Mesendoderm (in vitro differentiated cells): ENCODE measurements at regions not wholly inside any gene's neighbourhood (a gene's known extent, or its start where the extent isn't known, plus 50 kb on each side); places are given as distances from the start of the nearest gene placed in this dataset.
A peak's percentile ranks its signal among the peaks of the same experiment; 100 is the strongest.
"Not testable (repeated sequence)": the region's sequence is repeated elsewhere in the genome, so short reads cannot be mapped to it uniquely, and the experiment has no call there.

Experiments used
- DNase-seq: peaks from one replicate; pipeline ENCODE4 v3.0.0; 2013
- H2AK5ac ChIP-seq: 2 replicates; pipeline ENCODE4 v1.6.1; 2013; ENCODE audit warnings: low read length, inconsistent platforms
- H2BK120ac ChIP-seq: 2 replicates; pipeline ENCODE4 v1.6.1; 2013; ENCODE audit warnings: low read depth, mild to moderate bottlenecking, low read length, moderate library complexity, mixed read lengths
- H2BK15ac ChIP-seq: replicated peaks from 2 replicates; pipeline ENCODE4 v1.6.1; 2013; ENCODE audit warnings: low read depth, mild to moderate bottlenecking, moderate library complexity
- H2BK5ac ChIP-seq: 2 replicates; pipeline ENCODE4 v1.6.1; 2013; ENCODE audit warnings: low read length, inconsistent platforms
- H3K18ac ChIP-seq: 2 replicates; pipeline ENCODE4 v1.6.1; 2013; ENCODE audit warnings: mild to moderate bottlenecking, low read length, mixed read lengths
- H3K23ac ChIP-seq: one replicate; pipeline ENCODE4 v1.6.1; 2013; ENCODE audit warnings: low read length
- H3K27ac ChIP-seq: 2 replicates; pipeline ENCODE4 v1.5.1; 2013; ENCODE audit warnings: low read depth, mild to moderate bottlenecking, inconsistent platforms, low read length, moderate library complexity
- H3K27me3 ChIP-seq: 2 replicates; pipeline ENCODE4 v1.6.1; 2013; ENCODE audit warnings: low read length, control low read depth, mild to moderate bottlenecking, inconsistent platforms; ENCODE audit not compliant: insufficient read depth, poor library complexity
- H3K36me3 ChIP-seq: 2 replicates; pipeline ENCODE4 v1.6.1; 2013; ENCODE audit warnings: low read length, inconsistent platforms; ENCODE audit not compliant: control insufficient read depth, insufficient read depth
- H3K4ac ChIP-seq: one replicate; pipeline ENCODE4 v1.6.1; 2013; ENCODE audit warnings: low read depth, mild to moderate bottlenecking, low read length, moderate library complexity
- H3K4me1 ChIP-seq: 2 replicates; pipeline ENCODE4 v1.6.1; 2013; ENCODE audit warnings: low read depth, low read length, inconsistent platforms; ENCODE audit not compliant: control insufficient read depth
- H3K4me2 ChIP-seq: 2 replicates; pipeline ENCODE4 v1.6.1; 2013; ENCODE audit warnings: low read length
- H3K4me3 ChIP-seq: 2 replicates; pipeline ENCODE4 v1.5.1; 2013; ENCODE audit warnings: mild to moderate bottlenecking, low read length
- H3K56ac ChIP-seq: one replicate; pipeline ENCODE4 v1.6.1; 2013; ENCODE audit warnings: low read length
- H3K79me1 ChIP-seq: 2 replicates; pipeline ENCODE4 v1.6.1; 2013; ENCODE audit warnings: low read length, inconsistent platforms
- H3K79me2 ChIP-seq: 2 replicates; pipeline ENCODE4 v1.6.1; 2013; ENCODE audit warnings: mild to moderate bottlenecking, low read length; ENCODE audit not compliant: control insufficient read depth, insufficient read depth
- H3K9ac ChIP-seq: 2 replicates; pipeline ENCODE4 v1.6.1; 2013; ENCODE audit warnings: low read length, inconsistent platforms
- H4K5ac ChIP-seq: one replicate; pipeline ENCODE4 v1.6.1; 2013; ENCODE audit warnings: low read length
- H4K8ac ChIP-seq: one replicate; pipeline ENCODE4 v1.6.1; 2013; ENCODE audit warnings: low read depth, mild to moderate bottlenecking, control low read depth, low read length, moderate library complexity
- WGBS: extraction: QIAGEN DNeasy Blood & Tissue Kit; methylation state at CpG from one replicate; pipeline ENCODE4 v1.1.7; 2013; ENCODE audit warnings: low lambda C conversion rate, missing lambda C conversion rate; ENCODE audit not compliant: insufficient coverage; ENCODE audit errors: extremely low coverage; 5-methylcytosine and 5-hydroxymethylcytosine counted together

- Histone ChIP-seq H3K79me2 (no peaks in the 10 kb centered on the region), H3K4me1 (no peaks in the 10 kb centered on the region), H4K5ac (no peak overlapping the region), H2AK5ac (no peak overlapping the region), H3K4ac (no peak overlapping the region), H3K23ac (no peak overlapping the region), H3K56ac (no peak overlapping the region), H2BK5ac (no peak overlapping the region), H3K4me3 (no peak overlapping the region), H2BK120ac (no peak overlapping the region), H3K27ac (no peak overlapping the region), H3K36me3 (no peaks in the 10 kb centered on the region), H4K8ac (no peak overlapping the region), H3K18ac (no peak overlapping the region), H3K9ac (no peak overlapping the region), H2BK15ac (no peak overlapping the region), H3K4me2 (no peak overlapping the region), H3K79me1 (no peaks in the 10 kb centered on the region), H3K27me3 (no peaks in the 10 kb centered on the region)
- DNase-seq, result no peak
- WGBS, result no CpG with 5 or more reads among the region's 3 CpGs
Measured at GRCh38 chr9:108746001-108746400, 109.8 kb downstream of the ACTL7B start.

GRCh38 chr9:108744641-108745040 is 111.1 kb downstream of the ACTL7B start:
- Histone ChIP-seq H3K4me2 (no peak overlapping the region), H2BK120ac (no peak overlapping the region), H3K4me3 (no peak overlapping the region), H3K79me1 (no peaks in the 10 kb centered on the region), H3K27me3 (no peaks in the 10 kb centered on the region), H3K36me3 (no peaks in the 10 kb centered on the region), H3K4me1 (no peaks in the 10 kb centered on the region), H2AK5ac (no peak overlapping the region), H3K9ac (no peak overlapping the region), H3K56ac (no peak overlapping the region), H3K27ac (no peak overlapping the region), H2BK15ac (no peak overlapping the region), H3K18ac (no peak overlapping the region), H2BK5ac (no peak overlapping the region), H3K79me2 (no peaks in the 10 kb centered on the region), H3K23ac (no peak overlapping the region), H4K5ac (no peak overlapping the region), H4K8ac (no peak overlapping the region), H3K4ac (no peak overlapping the region)
- no peak for DNase-seq
- WGBS, result no CpG with 5 or more reads among the region's 2 CpGs

GRCh38 chr9:108743901-108744371 is 111.8 kb downstream of the ACTL7B start:
- Histone ChIP-seq H3K4me3 (no peak overlapping the region), H3K18ac (no peak overlapping the region), H3K79me1 (no peaks in the 10 kb centered on the region), H3K79me2 (no peaks in the 10 kb centered on the region), H3K4me1 (no peaks in the 10 kb centered on the region), H2AK5ac (no peak overlapping the region), H4K5ac (no peak overlapping the region), H3K27me3 (no peaks in the 10 kb centered on the region), H3K9ac (no peak overlapping the region), H3K56ac (no peak overlapping the region), H2BK5ac (no peak overlapping the region), H2BK15ac (no peak overlapping the region), H3K36me3 (no peaks in the 10 kb centered on the region), H3K23ac (no peak overlapping the region), H3K27ac (no peak overlapping the region), H2BK120ac (no peak overlapping the region), H3K4ac (no peak overlapping the region), H3K4me2 (no peak overlapping the region), H4K8ac (no peak overlapping the region)
- peak; percentile 14 for DNase-seq
- WGBS, result no CpG with 5 or more reads among the region's 6 CpGs

GRCh38 chr9:108743416-108743815 is 112.4 kb downstream of the ACTL7B start:
- Histone ChIP-seq H3K4ac (no peak overlapping the region), H2BK5ac (no peak overlapping the region), H4K5ac (no peak overlapping the region), H2BK15ac (no peak overlapping the region), H3K4me2 (no peak overlapping the region), H2BK120ac (no peak overlapping the region), H3K23ac (no peak overlapping the region), H3K36me3 (no peaks in the 10 kb centered on the region), H3K56ac (no peak overlapping the region), H3K9ac (no peak overlapping the region), H3K79me1 (no peaks in the 10 kb centered on the region), H2AK5ac (no peak overlapping the region), H3K27ac (no peak overlapping the region), H4K8ac (no peak overlapping the region), H3K4me3 (no peak overlapping the region), H3K27me3 (no peaks in the 10 kb centered on the region), H3K18ac (no peak overlapping the region), H3K79me2 (no peaks in the 10 kb centered on the region), H3K4me1 (no peaks in the 10 kb centered on the region)
- no CpG with 5 or more reads among the region's 2 CpGs for WGBS
- no peak for DNase-seq

GRCh38 chr9:108742191-108742590 is 113.6 kb downstream of the ACTL7B start:
- no peaks in the 10 kb centered on the region for H3K79me1 ChIP-seq
- no peak overlapping the region for H3K56ac ChIP-seq
- WGBS, result no CpG with 5 or more reads among the region's 5 CpGs
- no peak overlapping the region for H3K23ac ChIP-seq
- no peak overlapping the region for H2BK15ac ChIP-seq
- H3K27ac ChIP-seq, result no peak overlapping the region
- H3K4me3 ChIP-seq, result no peak overlapping the region
- no peak overlapping the region for H2AK5ac ChIP-seq
- no peak overlapping the region for H4K8ac ChIP-seq
- no peak overlapping the region for H3K4me2 ChIP-seq
- no peak overlapping the region for H2BK120ac ChIP-seq
- H3K79me2 ChIP-seq, result no peaks in the 10 kb centered on the region
- no peaks in the 10 kb centered on the region for H3K36me3 ChIP-seq
- H3K4me1 ChIP-seq, result no peaks in the 10 kb centered on the region
- H3K4ac ChIP-seq, result no peak overlapping the region
- no peak overlapping the region for H2BK5ac ChIP-seq
- H3K27me3 ChIP-seq, result no peaks in the 10 kb centered on the region
- no peak overlapping the region for H4K5ac ChIP-seq
- H3K9ac ChIP-seq, result no peak overlapping the region
- no peak overlapping the region for H3K18ac ChIP-seq
- no peak for DNase-seq

GRCh38 chr9:108731292-108731691 is 124.5 kb downstream of the ACTL7B start:
- H3K9ac ChIP-seq, H3K79me2 ChIP-seq, H3K18ac ChIP-seq, H3K79me1 ChIP-seq, H2BK5ac ChIP-seq, H2BK15ac ChIP-seq, H3K4ac ChIP-seq, H3K27ac ChIP-seq, H2AK5ac ChIP-seq, H4K5ac ChIP-seq, H3K36me3 ChIP-seq, H3K4me3 ChIP-seq, H2BK120ac ChIP-seq, H4K8ac ChIP-seq, H3K23ac ChIP-seq, DNase-seq, H3K56ac ChIP-seq, H3K4me2 ChIP-seq, H3K4me1 ChIP-seq, H3K27me3 ChIP-seq: not testable (repeated sequence)
- WGBS, result no CpG with 5 or more reads among the region's 1 CpG
